HG03354 (cell line): ENCODE measurements at regions not wholly inside any gene's neighbourhood (a gene's known extent, or its start where the extent isn't known, plus 50 kb on each side); places are given as distances from the start of the nearest gene placed in this dataset.
"Not testable (repeated sequence)": the region's sequence is repeated elsewhere in the genome, so short reads cannot be mapped to it uniquely, and the experiment has no call there.

Source experiments
- ATAC-seq: cut with Tn5 transposase; IDR thresholded peaks from one replicate; pipeline ENCODE4 v1.9.1; 2021; ENCODE audit warnings: mild to moderate bottlenecking; ENCODE audit not compliant: unreplicated experiment, poor library complexity, severe bottlenecking

DNA sequence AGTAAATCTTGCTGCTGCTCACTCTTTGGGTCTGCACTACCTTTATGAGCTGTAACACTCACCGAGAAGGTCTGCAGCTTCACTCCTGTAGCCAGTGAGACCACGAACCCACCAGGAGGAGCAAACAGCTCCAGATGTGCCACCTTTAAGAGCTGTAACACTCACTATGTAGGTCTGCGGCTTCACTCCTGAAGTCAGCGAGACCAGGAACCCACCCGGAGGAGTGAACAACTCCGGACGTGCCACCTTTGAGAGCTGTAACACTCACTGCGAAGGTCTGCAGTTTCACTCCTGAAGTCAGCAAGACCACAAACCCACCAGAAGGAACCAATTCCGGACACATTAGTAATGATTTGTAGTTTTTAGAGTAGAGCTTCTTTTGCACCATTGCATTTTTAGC is 481.9 kb downstream of the PCDH7 start:
- ATAC-seq, result not testable (repeated sequence)

DNA sequence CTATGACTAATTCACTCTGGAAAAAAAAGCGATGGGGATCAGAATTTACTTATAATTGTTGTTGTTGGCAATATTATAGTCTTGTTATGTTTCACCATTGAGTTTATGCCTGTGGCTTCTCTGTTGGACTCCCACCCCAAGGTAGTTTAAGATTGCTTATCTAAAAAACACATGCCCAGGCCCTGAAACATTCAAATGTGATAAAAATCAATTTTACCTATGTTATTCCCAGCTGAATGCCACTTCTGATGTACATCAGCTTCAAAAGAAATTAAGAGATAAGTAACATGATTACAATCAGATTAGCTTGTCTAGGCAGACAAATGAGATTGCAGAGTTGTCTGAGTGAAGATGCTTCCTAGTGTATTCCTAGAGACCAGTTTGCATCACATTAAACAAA is 484.7 kb downstream of the PCDH7 start:
- ATAC-seq, result no peak

DNA sequence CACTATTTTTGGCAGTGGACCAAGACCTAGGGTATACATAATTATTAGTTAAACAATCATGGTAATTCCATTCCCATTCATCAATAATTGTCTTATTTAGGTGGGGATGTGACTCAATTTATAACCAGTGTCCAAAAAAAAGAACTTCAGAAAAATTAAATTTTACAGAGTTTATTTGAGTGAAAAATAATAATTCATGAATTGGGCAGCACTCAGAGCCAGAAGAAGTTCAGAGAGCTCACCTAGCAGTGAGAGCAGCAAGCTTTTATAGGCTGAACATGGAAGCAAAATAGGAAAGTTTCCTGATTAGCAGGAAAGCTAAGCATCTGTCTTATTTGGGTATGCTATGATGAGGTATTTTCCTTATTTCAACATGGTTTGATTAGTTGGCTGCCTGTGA is 500.8 kb downstream of the PCDH7 start:
- ATAC-seq, result no peak

DNA sequence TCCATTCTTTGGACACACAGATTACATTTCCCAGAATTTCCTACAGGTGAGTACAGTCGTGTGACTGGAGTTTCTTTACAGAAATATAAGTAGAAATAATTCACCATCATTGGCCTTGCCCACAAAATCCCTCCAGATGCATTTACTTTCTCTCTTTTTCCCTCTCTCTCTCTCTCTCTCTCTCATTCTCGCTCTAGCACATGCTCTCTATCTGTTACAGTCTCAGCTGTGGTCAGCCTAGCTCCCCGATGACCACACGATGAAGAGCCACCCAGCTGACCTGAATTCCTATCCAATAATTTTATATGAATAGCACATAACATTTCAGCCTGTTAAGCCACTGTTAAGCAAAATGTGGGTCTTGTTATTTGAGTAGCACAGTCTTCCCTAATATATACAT is 507.9 kb downstream of the PCDH7 start:
- no peak for ATAC-seq

DNA sequence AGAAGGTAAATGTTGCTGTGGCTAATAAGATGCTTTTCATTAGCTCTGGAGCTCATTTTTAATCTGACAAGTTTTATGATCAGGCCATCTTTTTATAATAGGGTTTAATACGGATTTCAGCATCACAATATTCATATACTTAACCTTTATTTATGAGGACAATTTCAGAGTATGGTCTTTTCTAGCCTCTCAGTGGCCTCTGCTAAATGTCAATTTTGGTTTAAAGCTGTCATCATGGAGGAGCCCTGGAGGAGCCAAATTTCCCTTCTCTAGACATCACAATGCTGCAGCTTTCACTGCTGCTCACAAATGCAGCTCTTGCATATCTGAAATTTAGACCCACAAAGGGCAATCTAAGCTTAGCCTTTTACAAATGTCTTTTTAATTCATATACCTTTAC is 510.4 kb downstream of the PCDH7 start:
- no peak for ATAC-seq

DNA sequence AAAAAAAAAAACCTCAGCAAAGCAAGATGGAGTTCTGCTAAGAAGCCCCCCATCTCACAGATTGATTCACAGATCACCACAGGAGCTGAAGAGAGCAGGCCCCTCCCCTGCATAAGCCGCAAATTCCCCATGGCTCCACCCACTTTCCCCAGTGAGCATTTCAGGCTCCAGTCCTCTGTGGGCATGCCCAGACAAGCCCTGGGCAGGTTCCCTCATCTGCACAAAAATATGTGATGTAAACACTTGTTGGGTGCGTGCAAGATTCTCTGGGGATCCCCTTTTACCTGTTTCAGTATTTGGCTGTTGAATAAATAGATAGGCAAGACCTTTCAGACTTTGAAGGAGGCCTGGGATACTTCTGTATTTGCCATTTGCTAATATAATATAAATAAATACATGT is 514.3 kb downstream of the PCDH7 start:
- no peak for ATAC-seq

DNA sequence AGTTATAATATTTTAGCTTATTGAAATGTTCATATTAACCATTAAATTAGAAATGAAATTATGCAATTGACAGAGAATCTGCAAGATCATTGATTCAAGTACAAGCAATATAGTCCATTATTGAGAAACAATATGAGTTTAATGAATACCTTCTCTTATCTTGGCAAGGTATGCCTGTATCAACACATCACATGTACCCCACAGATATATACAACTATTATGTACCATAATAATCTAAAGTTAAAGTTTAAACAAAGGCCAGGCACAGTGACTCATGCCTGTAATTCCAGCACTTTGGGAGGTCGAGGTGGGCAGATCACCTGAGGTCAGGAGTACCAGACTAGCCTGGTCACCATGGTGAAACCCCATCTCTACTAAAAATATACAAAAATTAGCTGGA is 514.7 kb downstream of the PCDH7 start:
- ATAC-seq, result no peak

DNA sequence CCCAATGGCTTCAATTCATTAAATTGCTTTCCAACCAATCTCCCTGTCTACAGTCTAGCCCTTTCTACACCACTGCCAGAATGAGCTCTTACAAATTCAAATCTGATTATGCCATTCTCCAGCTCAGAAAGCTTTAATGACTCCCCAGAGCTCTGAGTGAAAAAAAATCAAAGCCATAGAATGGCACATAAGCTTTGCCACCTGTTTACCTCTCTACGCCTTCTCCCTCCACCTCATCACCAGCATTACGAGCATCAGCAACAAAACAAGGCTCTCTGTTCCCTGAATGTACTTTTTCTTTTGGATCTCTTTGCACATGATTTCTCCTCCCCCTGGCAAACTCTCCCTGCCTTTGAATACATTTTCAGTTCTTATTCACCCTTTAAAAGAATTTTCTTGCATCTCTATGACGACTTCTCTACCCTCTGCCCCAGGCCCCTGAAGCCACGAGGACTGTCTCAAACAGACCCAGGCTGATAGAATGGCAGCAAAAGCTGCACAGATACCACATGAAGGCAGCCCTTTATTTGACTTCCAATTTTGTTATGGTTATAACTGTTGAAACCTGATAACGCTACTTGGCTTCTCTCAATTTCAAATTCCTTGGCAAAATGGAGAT is 516.0 kb downstream of the PCDH7 start:
- no peak for ATAC-seq

DNA sequence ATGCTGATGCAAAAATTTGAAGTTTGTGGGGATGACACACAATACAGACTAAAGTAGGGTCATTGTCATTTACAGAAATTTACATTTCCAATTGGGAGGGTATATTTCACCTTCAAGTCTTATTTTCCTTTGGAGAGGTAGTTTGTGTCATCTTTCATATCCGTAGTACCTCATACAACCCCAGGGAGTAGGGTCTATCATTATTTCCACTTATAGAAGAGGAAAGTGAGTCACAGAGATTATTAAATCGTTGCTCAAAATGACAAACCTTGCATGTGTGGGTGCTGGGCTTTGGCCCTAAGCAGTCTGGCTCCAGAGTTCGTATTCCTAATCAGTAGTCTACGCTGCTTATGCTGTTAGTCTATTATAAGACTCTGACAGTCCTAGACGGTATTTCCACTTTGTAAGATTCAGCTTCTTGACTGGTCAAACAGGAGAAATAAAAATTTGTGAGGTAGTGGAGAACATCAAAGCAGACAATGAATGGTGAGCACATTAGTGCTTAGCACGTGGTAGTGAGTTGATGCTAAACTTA is 516.5 kb downstream of the PCDH7 start:
- no peak for ATAC-seq

DNA sequence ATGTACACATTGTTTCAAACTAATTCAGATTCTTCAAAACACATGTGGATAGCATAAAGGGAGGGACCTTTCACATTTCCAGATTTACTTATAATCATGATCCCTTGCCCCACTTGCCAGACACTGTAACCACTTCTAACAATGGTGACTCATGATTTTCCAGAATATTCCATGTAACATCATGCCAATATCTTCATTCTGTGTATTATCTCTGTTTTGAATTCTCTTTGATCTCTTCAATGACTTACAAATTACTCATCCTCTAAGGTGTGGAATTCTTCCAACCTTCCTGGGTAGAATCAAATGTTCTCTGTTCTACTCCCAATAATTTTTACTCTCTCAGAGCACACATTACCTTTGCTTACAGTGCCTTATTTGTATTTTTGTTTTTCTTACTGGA is 517.1 kb downstream of the PCDH7 start:
- ATAC-seq, result no peak

DNA sequence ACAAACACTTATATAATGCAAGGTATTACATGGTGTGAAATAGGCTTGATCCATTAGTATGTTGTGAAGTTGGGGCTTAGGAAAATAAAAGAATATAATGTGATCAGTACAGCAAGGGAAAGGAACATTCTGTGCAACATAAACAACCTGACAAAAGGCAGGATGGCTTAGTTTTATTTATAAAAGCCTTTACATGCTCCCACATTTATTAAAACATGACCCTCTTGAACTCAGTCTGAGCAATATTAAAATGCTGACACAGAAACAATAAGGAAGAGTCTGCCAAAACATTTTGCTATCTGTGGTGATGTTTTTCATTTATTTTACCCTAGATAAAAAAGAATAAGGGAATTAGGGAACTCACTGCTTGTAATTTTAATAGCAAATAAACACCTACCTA is 519.7 kb downstream of the PCDH7 start:
- ATAC-seq, result no peak

DNA sequence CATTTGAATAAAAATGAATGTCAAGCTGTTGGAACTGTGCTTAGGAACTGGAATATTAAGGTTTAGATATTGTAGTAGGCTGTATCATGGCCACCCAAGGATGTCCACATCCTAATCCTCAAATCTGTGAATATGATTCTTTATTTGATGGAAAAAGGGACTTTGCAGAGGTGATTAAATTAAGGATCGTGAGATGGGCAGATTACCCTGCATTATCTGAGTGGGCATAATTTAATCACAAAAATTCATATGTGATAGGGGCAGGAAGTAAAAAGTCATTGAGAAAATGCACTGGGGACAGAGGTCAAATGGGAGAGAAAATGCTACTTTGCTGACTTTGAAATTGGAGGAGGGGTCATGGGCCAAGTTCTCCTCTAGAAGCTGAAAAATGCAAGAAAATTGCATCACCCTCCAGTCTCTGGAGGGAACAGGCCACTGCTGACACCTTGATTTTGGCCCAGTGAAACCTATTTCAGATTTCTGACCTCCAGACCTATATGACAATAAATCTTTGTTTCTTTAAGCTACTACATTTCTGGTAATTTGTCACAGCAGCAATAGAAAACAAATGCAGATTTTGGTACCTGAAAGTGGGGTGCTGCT is 521.4 kb downstream of the PCDH7 start:
- no peak for ATAC-seq

DNA sequence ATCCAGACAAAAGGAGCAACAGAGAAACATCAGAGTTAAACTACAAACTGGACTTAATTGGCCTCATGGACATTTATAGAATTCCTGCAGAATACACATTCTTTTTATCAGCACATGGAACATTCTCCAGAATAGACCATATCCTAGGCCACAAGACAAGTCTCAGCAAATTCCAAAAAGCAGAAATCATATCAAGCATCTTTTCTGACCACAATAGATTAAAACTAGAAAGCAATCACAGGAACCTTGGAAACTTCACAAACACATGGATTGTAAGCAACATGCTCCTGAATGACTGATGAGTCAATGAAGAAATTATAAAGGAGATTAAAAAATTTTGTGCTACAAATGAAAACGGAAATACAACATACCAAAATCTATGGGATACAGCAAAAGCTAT is 526.7 kb downstream of the PCDH7 start:
- no peak for ATAC-seq

DNA sequence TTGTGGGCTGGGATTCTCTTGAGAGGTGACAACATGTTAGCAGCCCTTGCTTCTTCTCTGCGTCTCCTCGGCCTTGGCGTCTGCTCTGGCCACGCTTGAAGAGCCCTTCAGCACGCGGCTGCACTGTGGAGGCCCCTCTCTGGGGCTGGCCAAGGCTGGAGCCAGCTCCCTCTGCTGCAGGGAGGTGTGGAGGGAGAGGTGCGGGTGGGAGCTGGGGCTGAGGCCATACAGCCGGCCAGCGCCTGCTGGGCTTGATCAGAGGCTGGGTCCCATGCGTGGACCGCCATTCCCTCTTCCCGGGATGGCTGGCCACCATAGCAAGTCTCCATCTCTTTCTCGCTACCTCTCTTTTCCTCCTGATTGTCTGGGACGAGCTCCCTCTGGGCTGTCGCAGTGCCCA is 539.0 kb downstream of the PCDH7 start:
- ATAC-seq, result no peak

DNA sequence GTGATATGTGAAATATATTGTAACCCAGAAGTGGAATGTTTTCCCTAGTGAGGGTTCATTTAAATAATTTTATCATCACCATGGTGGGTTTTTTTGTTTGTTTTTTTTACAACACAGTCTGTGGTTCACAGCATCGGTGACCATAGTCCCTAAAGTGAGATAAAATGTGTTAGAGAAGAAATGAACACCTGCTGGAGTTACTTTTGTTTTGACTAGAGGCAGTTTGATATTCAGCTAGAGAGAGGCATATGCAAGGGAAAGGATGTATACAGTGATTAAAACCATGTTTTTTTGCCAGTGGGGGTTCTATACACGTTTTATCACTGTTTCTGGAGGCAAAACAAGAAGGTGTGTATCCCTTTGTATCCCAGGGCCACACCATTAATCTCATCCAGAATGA is 541.5 kb downstream of the PCDH7 start:
- ATAC-seq, result no peak

DNA sequence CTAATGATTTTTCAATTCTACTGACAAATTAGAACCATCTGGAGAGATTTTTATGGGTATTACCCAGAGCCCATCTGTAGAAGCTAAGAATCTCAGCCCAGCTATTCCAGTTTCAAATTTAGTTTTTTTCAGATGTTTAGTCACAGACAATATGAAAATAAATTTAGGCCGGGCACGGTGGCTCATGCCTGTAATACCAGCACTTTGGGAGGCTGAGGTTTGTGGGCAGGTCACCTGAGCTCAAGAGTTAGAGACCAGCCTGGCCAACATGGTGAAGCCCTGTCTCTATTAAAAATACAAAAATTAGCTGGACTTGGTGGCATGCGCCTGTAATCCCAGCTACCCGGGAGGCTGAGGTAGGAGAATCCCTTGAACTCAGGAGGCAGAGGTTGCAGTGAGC is 545.9 kb downstream of the PCDH7 start:
- not testable (repeated sequence) for ATAC-seq

DNA sequence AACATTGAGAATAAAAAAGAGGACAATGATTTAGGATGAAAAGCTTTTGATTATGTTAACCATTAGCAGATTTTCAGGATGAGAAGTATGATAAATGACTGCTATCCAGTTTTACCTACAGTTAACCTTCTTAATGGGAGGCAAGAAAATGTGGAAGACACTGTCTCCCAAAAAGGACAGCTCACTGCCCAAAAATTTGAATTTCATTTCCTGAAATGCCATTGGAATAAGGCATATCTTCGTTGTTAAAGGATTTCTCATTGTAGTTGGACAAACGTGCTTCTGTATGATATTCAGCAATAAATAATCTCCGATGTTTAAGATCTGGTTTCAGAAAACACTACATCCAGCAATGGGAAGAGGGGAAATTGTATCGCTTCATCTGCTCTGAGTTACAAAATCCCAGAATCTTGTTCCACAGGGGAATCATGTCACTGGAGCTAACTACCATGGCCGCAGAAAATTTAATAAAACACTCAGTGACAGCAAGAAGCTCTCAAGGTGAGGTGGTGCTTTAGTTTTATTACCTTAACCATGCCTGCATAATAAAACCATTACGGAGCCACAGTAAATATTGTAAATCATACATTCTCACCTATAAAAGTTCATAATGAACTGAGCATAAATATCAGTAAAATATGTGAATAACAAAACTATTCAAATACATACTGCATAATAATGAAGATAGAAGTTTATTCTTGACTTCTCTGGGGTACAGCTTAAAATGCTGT is 552.3 kb downstream of the PCDH7 start:
- no peak for ATAC-seq

DNA sequence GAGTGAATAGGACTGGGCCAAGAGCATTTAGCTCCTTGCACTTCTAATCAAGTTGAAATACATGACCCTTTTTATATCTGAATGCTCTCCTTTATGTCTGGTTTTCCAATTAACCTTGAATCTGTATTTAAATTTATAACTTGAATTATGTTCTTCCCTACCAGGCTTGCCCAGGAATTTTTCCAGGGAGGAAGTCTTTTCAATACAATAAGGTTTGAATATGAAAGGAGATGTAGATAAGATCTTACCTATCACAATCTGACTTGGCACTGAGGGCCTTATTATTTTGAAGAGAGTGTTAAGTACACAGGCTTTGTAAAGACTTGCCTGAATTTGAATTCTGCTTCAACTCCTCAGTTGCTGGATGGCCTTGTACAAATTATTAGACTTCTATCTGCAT is 555.7 kb downstream of the PCDH7 start:
- ATAC-seq, result no peak

DNA sequence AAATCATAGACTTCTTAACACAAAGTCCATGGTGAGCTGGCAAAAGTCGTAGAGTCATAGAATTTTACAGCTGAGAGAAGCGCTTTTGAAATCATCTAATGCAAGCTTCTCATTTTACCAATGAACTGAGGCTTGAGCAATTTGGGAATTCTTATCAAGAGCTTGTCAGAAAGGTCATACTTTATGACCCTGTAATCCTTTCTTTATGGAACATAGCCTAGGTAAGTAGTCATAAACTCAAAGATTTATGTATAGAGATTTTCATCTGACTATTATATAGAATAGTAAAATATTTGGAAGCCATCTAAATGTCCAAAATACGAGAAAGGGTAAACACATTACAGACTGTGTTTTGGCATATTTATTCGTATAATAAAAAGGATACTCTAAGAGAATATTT is 563.5 kb downstream of the PCDH7 start:
- no peak for ATAC-seq

DNA sequence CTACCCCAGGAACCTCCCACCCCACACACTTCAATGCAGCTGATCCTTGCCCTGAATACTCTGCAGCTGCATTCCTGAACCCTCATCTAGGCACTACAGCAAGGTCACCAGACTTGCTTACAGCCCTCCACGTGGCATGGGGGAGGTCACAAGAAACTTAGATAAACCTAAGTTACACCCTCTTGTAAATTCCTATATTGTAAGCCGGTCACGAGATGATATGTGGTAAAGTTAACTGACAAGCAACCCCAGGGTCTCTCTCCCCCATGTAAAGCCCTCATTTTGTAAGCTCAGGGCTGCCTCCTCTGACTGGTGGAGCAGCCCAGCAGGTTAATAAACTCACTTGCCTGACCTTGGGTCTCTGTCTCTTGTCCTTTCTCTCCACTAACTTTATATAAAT is 570.7 kb downstream of the PCDH7 start:
- ATAC-seq, result peak; percentile 34

DNA sequence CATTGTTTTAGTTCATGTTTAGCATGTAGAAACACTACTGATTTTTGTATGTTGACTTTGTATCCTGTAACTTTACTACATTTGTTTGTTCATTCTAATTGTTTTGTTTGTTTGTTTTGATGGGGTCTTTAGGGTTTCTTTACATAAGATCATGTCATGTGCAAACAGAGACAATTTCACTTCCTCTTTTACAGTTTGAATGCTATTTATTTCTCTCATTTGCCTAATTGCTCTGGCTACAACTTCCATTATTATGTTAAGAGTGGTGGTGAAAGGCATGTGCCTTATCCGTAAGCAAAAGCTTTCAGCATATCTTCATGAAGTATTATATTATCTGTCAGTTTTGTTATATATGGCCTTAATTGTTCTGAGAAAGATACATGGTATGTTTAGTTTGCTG is 571.1 kb downstream of the PCDH7 start:
- ATAC-seq, result peak; percentile 90
